HepG2 (cell line): ENCODE measurements at regions not wholly inside any gene's neighbourhood (a gene's known extent, or its start where the extent isn't known, plus 50 kb on each side); places are given as distances from the start of the nearest gene placed in this dataset.

ENCODE experiments used
- ATAC-seq: fragments of 200-7000 bp; cut with Tn5 transposase; 3 replicates; pipeline ENCODE4 v1.9.1; 2020; ENCODE audit warnings: mild to moderate bottlenecking, moderate library complexity
- BruUV-seq: library from RNA; stranded (reverse); fragments of 400-500 nt; replicated peaks from 2 replicates; lab custom pipeline; 2021; lab: Mats Ljungman, UMichigan
- CTCF ChIA-PET: fragments of 300-600 bp; formaldehyde crosslinking; extraction: SDS; loops from one replicate; lab custom pipeline; 2021; ENCODE audit warnings: low total read pairs, inconsistent platforms, low intra/inter-chr PET ratio; lab: Yijun Ruan, JAX
- POLR2A ChIA-PET: fragments of 350-600 bp; sonication (Branson Sonifier 250); formaldehyde crosslinking; loops from one replicate; lab custom pipeline; 2020; ENCODE audit warnings: antibody characterized with exemption, inconsistent platforms; lab: Yijun Ruan, JAX
- DNase-seq: peaks from one replicate; pipeline ENCODE4 v3.0.0-alpha.2; 2015; ENCODE audit warnings: low spot score
- FAIRE-seq: peaks from 3 replicates; lab custom pipeline; 2011; peaks lifted over from hg19 to GRCh38; lab: Jason Lieb, UNC
- H2AFZ ChIP-seq: one replicate; pipeline ENCODE4 v1.6.1; 2011; ENCODE audit warnings: low read length, inconsistent platforms
- H3K27ac ChIP-seq: fragments of 300-600 bp; 3 replicates; pipeline ENCODE4 v1.8.0; 2011; ENCODE audit warnings: mixed run types, mild to moderate bottlenecking, mixed read lengths, low read length, inconsistent platforms; ENCODE audit not compliant: insufficient read depth; ENCODE audit errors: extremely low read length
- H3K27me3 ChIP-seq, 2 experiments: fragments of 200-600 bp in 1 of 2; 2 replicates in 1 of 2; 3 replicates in 1 of 2; pipeline versions ENCODE4 v1.6.0 to v1.8.0; 2011; ENCODE audit warnings: low read length in 2 of 2, mild to moderate bottlenecking in 2 of 2, moderate library complexity in 2 of 2, inconsistent platforms in 1 of 2; ENCODE audit not compliant: insufficient read depth in 2 of 2, control insufficient read depth in 1 of 2
- H3K36me3 ChIP-seq, 2 experiments: fragments of 200-600 bp in 1 of 2; replicated peaks in 1 of 2; 2 replicates in 1 of 2; 3 replicates in 1 of 2; pipeline versions ENCODE4 v1.5.1 to v1.8.0; 2011; ENCODE audit warnings: low read length in 2 of 2, inconsistent platforms in 1 of 2; ENCODE audit not compliant: insufficient read depth in 2 of 2, control insufficient read depth in 1 of 2
- H3K4me1 ChIP-seq: 2 replicates; pipeline ENCODE4 v1.5.1; 2012; ENCODE audit warnings: low read length, inconsistent platforms; ENCODE audit not compliant: insufficient read depth
- H3K4me2 ChIP-seq: 2 replicates; pipeline ENCODE4 v1.6.0; 2011; ENCODE audit warnings: low read depth, low read length, inconsistent platforms
- H3K4me3 ChIP-seq, 3 experiments: fragments of 200-600 bp in 1 of 3; sonication (generic), shearing (Covaris generic) in 1 of 3; replicated peaks in 1 of 3; 2 replicates each; pipeline ENCODE4 v1.5.1; 2011 to 2016; ENCODE audit warnings: low read length in 3 of 3, inconsistent platforms in 2 of 3, low read depth in 2 of 3, mild to moderate bottlenecking in 2 of 3, control low read depth in 1 of 3, mixed read lengths in 1 of 3; ENCODE audit not compliant: insufficient read depth in 1 of 3
- H3K79me2 ChIP-seq: one replicate; pipeline ENCODE4 v1.6.1; 2011; ENCODE audit warnings: low read length, inconsistent platforms; ENCODE audit not compliant: insufficient read depth
- H3K9ac ChIP-seq: 2 replicates; pipeline ENCODE4 v1.6.0; 2011; ENCODE audit warnings: mild to moderate bottlenecking, low read depth, low read length, inconsistent platforms; ENCODE audit not compliant: insufficient read depth
- H3K9me3 ChIP-seq: 2 replicates; pipeline ENCODE4 v1.5.1; 2012; ENCODE audit warnings: mild to moderate bottlenecking, low read length
- H4K20me1 ChIP-seq: 2 replicates; pipeline ENCODE4 v1.6.0; 2011; ENCODE audit warnings: inconsistent platforms, mild to moderate bottlenecking, low read length, moderate library complexity; ENCODE audit not compliant: insufficient read depth
- DNMT1 ChIP-seq: sonication (generic); formaldehyde crosslinking; IDR thresholded peaks from 2 replicates; pipeline ENCODE4 v1.5.1; 2020; ENCODE audit warnings: mild to moderate bottlenecking, missing genetic modification reagents
- MEF2D ChIP-seq: sonication (generic); formaldehyde crosslinking; IDR thresholded peaks from 2 replicates; pipeline ENCODE4 v1.5.1; 2020; ENCODE audit warnings: mild to moderate bottlenecking, missing genetic modification reagents
- MIER2 ChIP-seq: IDR thresholded peaks from 2 replicates; pipeline ENCODE4 v1.6.1; 2016; ENCODE audit warnings: missing biosample characterization, missing genetic modification reagents
- MTF2 ChIP-seq: sonication (generic); formaldehyde crosslinking; IDR thresholded peaks from 2 replicates; pipeline ENCODE4 v1.5.0; 2020; ENCODE audit warnings: missing genetic modification reagents, borderline replicate concordance
- REL ChIP-seq: sonication (generic); formaldehyde crosslinking; conservative IDR thresholded peaks from 2 replicates; pipeline ENCODE4 v1.8.0; 2022; ENCODE audit warnings: mild to moderate bottlenecking, missing genetic modification reagents, moderate library complexity
- RFX5 ChIP-seq: IDR thresholded peaks from 2 replicates; pipeline ENCODE4 v1.6.1; 2011; ENCODE audit warnings: low read depth, low read length, improper control_type of control experiment
- SMAD1 ChIP-seq: sonication (generic); formaldehyde crosslinking; IDR thresholded peaks from 2 replicates; pipeline ENCODE4 v1.4.0; 2020; ENCODE audit warnings: missing genetic modification reagents, low read depth, mild to moderate bottlenecking, borderline replicate concordance
- SMARCE1 ChIP-seq: fragments of 450-650 bp; IDR thresholded peaks from 2 replicates; pipeline ENCODE4 v1.6.1; 2017; ENCODE audit warnings: borderline replicate concordance
- THYN1 ChIP-seq: sonication (generic); formaldehyde crosslinking; IDR thresholded peaks from 2 replicates; pipeline ENCODE4 v1.8.1; 2023; ENCODE audit warnings: low read depth, mild to moderate bottlenecking, moderate library complexity, missing genetic modification reagents, borderline replicate concordance
- ZMYM4 ChIP-seq: sonication (generic); formaldehyde crosslinking; IDR thresholded peaks from 2 replicates; pipeline ENCODE4 v1.8.1; 2023; ENCODE audit warnings: mild to moderate bottlenecking, missing genetic modification reagents
- ZNF24 ChIP-seq: fragments of 450-650 bp; IDR thresholded peaks from 2 replicates; pipeline ENCODE4 v1.6.1; 2017; ENCODE audit warnings: antibody characterized with exemption, mild to moderate bottlenecking
- ZNF598 ChIP-seq: sonication (generic); formaldehyde crosslinking; IDR thresholded peaks from 2 replicates; pipeline ENCODE4 v1.5.1; 2020; ENCODE audit warnings: mild to moderate bottlenecking, missing genetic modification reagents, borderline replicate concordance
- ZNF629 ChIP-seq: sonication (generic); formaldehyde crosslinking; conservative IDR thresholded peaks from 2 replicates; pipeline ENCODE4 v1.5.0; 2020; ENCODE audit warnings: missing genetic modification reagents
- ZSCAN21 ChIP-seq: sonication (generic); formaldehyde crosslinking; IDR thresholded peaks from 2 replicates; pipeline ENCODE4 v1.8.0; 2022; ENCODE audit warnings: mild to moderate bottlenecking, missing genetic modification reagents, moderate library complexity, borderline replicate concordance
- WGBS: methylation state at CpG from one replicate; pipeline ENCODE4 v1.1.6; 2017; ENCODE audit warnings: low lambda C conversion rate; 5-methylcytosine and 5-hydroxymethylcytosine counted together
- in situ Hi-C: cut with HindIII; loops from 2 replicates; pipeline ENCODE4 v1.10.0; 2017; ENCODE audit warnings: low pct_unique_long_range_greater_than_20kb; ENCODE audit not compliant: extremely low pct_ligation_motif_present
- intact Hi-C: fragments of 100-400 bp; cut with micrococcal nuclease; formaldehyde crosslinking; loops from one replicate; pipeline ENCODE4 v1.10.0; 2022; ENCODE audit not compliant: unreplicated experiment
- TF ChIP-seq, protein P1 (sequence below): fragments of 450-650 bp; IDR thresholded peaks from 2 replicates; pipeline ENCODE4 v1.6.1; 2016
- TF ChIP-seq, protein P2 (sequence below), 2 experiments: sonication (generic) in 1 of 2; formaldehyde crosslinking in 1 of 2; IDR thresholded peaks; 2 replicates each; pipeline versions ENCODE4 v1.5.1 to v1.6.1; 2011 to 2020; ENCODE audit warnings: borderline replicate concordance in 1 of 2, low read depth in 1 of 2, low read length in 1 of 2, mild to moderate bottlenecking in 1 of 2, missing genetic modification reagents in 1 of 2, moderate library complexity in 1 of 2
- TF ChIP-seq, protein P3 (sequence below): sonication (generic); formaldehyde crosslinking; IDR thresholded peaks from 2 replicates; pipeline ENCODE4 v1.4.0; 2020; ENCODE audit warnings: mild to moderate bottlenecking, missing genetic modification reagents
- TF ChIP-seq, protein P4 (sequence below): IDR thresholded peaks from 2 replicates; pipeline ENCODE4 v1.6.1; 2012; ENCODE audit warnings: low read depth, low read length, improper control_type of control experiment

DNA sequence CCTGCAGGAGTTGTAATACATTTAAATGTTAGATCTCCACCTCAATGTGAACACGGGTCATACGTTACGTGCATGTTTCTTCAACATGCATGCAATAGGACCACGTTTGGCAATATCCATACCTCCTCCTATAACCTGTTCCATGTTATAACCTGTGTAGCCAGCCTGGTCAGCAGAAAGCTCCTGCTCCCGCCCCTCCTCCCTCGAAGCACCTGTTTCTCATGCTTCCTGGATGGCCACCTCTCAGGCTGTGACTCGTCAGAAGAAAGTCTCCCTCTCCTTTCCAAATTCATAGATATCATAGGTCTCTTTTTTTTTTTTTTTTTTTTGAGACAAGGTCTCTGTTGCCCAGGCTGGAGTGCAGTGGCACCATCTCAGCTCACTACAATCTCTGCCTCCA is 96.5 kb downstream of the HMX1 start:
- FAIRE-seq: no peak

More for the DNA sequence above, 96.5 kb downstream of the HMX1 start:
- Histone ChIP-seq H3K36me3 (no peaks in the 10 kb centered on the region), H3K4me3 (no peak overlapping the region), H3K9ac (no peak overlapping the region), H3K9me3 (no peaks in the 10 kb centered on the region), H3K27me3 (peaks cover 2 to 18% of the 10 kb centered on the region in 2 experiments; a peak in 3 of 5 replicates), H3K27ac (no peak overlapping the region), H3K4me1 (no peaks in the 10 kb centered on the region), H3K4me2 (no peak overlapping the region), H3K79me2 (no peaks in the 10 kb centered on the region), H4K20me1 (peaks cover 3% of the 10 kb centered on the region; the same call in 1 of the 2 replicates), H2AFZ (no peak overlapping the region)
- BruUV-seq: no TSS peak
- WGBS: 39% methylated on average over 7 of the region's 7 CpGs
- CTCF ChIA-PET: no interaction called here
- DNase-seq: no peak
- intact Hi-C loops (no loop called here), in situ Hi-C loops (no loop called here)
- no peak for ATAC-seq
- POLR2A ChIA-PET: no interaction called here
- TF ChIP-seq, protein P1, sequence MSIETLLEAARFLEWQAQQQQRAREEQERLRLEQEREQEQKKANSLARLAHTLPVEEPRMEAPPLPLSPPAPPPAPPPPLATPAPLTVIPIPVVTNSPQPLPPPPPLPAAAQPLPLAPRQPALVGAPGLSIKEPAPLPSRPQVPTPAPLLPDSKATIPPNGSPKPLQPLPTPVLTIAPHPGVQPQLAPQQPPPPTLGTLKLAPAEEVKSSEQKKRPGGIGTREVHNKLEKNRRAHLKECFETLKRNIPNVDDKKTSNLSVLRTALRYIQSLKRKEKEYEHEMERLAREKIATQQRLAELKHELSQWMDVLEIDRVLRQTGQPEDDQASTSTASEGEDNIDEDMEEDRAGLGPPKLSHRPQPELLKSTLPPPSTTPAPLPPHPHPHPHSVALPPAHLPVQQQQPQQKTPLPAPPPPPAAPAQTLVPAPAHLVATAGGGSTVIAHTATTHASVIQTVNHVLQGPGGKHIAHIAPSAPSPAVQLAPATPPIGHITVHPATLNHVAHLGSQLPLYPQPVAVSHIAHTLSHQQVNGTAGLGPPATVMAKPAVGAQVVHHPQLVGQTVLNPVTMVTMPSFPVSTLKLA: no peak
- TF ChIP-seq RFX5: no peak
- TF ChIP-seq, protein P2, sequence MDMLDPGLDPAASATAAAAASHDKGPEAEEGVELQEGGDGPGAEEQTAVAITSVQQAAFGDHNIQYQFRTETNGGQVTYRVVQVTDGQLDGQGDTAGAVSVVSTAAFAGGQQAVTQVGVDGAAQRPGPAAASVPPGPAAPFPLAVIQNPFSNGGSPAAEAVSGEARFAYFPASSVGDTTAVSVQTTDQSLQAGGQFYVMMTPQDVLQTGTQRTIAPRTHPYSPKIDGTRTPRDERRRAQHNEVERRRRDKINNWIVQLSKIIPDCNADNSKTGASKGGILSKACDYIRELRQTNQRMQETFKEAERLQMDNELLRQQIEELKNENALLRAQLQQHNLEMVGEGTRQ (IDR thresholded peaks at IDR 0.05; ENCODE audit: low read depth, low read length): no peak
- TF ChIP-seq, protein P2 (CRISPR knock-in tag; IDR thresholded peaks at IDR 0.05; ENCODE audit: borderline replicate concordance): no peak
- no peak for TF ChIP-seq ZMYM4
- no peak for TF ChIP-seq MIER2
- no peak for TF ChIP-seq DNMT1 (CRISPR knock-in tag)
- no peak for TF ChIP-seq ZNF24
- no peak for TF ChIP-seq MEF2D (CRISPR knock-in tag)
- TF ChIP-seq, protein P3, sequence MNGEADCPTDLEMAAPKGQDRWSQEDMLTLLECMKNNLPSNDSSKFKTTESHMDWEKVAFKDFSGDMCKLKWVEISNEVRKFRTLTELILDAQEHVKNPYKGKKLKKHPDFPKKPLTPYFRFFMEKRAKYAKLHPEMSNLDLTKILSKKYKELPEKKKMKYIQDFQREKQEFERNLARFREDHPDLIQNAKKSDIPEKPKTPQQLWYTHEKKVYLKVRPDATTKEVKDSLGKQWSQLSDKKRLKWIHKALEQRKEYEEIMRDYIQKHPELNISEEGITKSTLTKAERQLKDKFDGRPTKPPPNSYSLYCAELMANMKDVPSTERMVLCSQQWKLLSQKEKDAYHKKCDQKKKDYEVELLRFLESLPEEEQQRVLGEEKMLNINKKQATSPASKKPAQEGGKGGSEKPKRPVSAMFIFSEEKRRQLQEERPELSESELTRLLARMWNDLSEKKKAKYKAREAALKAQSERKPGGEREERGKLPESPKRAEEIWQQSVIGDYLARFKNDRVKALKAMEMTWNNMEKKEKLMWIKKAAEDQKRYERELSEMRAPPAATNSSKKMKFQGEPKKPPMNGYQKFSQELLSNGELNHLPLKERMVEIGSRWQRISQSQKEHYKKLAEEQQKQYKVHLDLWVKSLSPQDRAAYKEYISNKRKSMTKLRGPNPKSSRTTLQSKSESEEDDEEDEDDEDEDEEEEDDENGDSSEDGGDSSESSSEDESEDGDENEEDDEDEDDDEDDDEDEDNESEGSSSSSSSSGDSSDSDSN: no peak
- no peak for TF ChIP-seq MTF2
- TF ChIP-seq ZNF598: no peak
- TF ChIP-seq, protein P4, sequence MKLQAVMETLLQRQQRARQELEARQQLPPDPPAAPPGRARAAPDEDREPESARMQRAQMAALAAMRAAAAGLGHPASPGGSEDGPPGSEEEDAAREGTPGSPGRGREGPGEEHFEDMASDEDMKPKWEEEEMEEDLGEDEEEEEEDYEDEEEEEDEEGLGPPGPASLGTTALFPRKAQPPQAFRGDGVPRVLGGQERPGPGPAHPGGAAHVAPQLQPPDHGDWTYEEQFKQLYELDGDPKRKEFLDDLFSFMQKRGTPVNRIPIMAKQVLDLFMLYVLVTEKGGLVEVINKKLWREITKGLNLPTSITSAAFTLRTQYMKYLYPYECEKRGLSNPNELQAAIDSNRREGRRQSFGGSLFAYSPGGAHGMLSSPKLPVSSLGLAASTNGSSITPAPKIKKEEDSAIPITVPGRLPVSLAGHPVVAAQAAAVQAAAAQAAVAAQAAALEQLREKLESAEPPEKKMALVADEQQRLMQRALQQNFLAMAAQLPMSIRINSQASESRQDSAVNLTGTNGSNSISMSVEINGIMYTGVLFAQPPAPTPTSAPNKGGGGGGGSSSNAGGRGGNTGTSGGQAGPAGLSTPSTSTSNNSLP: no peak
- no peak for TF ChIP-seq REL
- no peak for TF ChIP-seq SMARCE1
- no peak for TF ChIP-seq ZSCAN21 (CRISPR knock-in tag)
- no peak for TF ChIP-seq ZNF629
- no peak for TF ChIP-seq SMAD1
- TF ChIP-seq THYN1: no peak
